ENCODE measurements at regions not wholly inside any gene's neighbourhood (a gene's known extent, or its start where the extent isn't known, plus 50 kb on each side); places are given as distances from the start of the nearest gene placed in this dataset.

DNA sequence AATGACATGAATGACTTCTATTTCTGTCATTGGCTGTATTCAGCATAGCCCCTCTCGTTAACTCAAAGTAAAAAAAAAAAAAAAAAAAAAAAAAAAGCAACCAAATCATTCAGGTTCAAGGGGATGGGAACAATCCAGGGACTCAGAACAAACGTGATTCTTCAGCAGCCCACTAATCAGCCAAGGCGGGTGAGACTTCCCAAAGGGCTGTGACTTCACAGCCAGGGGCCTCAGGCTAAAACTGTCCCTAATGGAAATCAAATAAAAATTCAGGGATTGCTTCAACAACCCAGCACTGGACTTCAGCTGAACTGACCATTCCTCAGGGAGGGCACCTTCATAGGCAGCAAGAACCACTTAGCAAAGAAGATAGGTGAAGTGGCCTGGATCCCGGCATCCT lies 86.2 kb upstream of the FAM169A start:
- no peak for DNase-seq (ENCODE audit: low read depth, low spot score)
- TF ChIP-seq POLR2AphosphoS5 (IDR thresholded peaks at IDR 0.05; ENCODE audit: borderline replicate concordance, low read depth, low read length) (no peak), FOXP2 (optimal IDR thresholded peaks at IDR 0.05; ENCODE audit: control extremely low read depth, extremely low read length, insufficient read depth) (no peak), EZH2 (IDR thresholded peaks at IDR 0.05) (no peak)
- Histone ChIP-seq H3K4me3 (no peak overlapping the region), H3K9me3 (ENCODE audit: low read depth, low read length) (no peaks in the 10 kb centered on the region), H3K36me3 (ENCODE audit: insufficient read depth, low read length) (no peaks in the 10 kb centered on the region), H3K27ac (no peak overlapping the region), H3K9ac (ENCODE audit: insufficient read length) (no peak overlapping the region)

DNA sequence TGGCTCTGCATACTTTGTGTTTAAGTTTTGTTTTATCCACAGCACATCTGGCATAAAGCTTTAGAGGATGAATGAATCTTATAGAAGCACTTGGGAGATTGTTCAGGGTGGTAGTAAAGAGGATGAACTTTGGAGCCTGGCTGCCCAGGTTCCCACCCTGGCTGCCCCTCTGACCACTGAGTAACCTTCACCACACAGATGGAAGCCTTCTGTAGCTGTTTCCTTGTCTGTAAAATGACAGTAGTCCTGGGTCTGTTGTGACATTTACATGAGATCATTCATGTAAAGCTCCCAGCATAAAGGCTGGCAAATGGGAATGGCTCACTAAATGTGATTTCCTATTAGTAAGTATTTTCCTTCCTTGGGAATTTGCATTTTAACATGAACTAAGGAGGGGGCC lies 85.7 kb upstream of the FAM169A start:
- H3K27ac ChIP-seq, result no peak overlapping the region
- no peak overlapping the region for H3K4me3 ChIP-seq
- no peaks in the 10 kb centered on the region for H3K9me3 ChIP-seq (ENCODE audit: low read depth, low read length)
- H3K9ac ChIP-seq (ENCODE audit: insufficient read length), result no peak overlapping the region
- H3K36me3 ChIP-seq (ENCODE audit: insufficient read depth, low read length), result no peaks in the 10 kb centered on the region
- DNase-seq (ENCODE audit: low read depth, low spot score), result no peak
- no peak for TF ChIP-seq FOXP2 (optimal IDR thresholded peaks at IDR 0.05; ENCODE audit: control extremely low read depth, extremely low read length, insufficient read depth)
- TF ChIP-seq EZH2 (IDR thresholded peaks at IDR 0.05), result no peak
- no peak for TF ChIP-seq POLR2AphosphoS5 (IDR thresholded peaks at IDR 0.05; ENCODE audit: borderline replicate concordance, low read depth, low read length)

DNA sequence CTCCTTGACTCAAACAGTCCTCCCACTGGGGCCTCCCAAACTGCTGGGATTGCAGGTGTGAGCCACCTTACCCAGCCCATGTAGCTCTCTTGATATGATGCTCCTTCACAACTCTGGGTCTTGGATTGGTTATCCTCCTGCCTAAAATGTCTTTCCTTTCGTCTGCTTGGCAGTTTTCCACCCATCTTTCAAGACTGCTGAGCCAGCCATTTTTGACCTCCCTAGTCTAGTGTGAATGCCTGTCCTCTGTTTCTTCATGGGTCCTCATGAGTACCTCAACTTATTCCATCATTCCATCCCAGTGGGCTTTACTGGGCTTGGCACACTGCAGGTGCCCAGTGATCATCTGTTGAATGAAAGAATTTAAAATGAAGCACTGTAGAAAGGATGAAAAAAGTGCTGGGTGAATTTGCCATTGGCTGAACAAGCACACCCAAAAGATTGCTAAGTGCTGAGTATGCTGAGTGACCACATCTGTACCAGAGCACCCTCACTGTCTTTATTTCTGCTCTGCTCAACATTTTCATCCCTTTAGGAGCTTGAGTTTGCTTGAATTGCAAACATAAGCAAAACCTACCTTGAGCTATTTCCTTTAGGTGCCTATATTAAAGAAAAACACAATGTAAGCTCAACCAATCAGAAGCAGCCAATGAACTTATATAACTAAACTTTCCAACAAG lies 84.8 kb upstream of the FAM169A start:
- Histone ChIP-seq H3K9ac (ENCODE audit: insufficient read length) (no peak overlapping the region), H3K4me3 (no peak overlapping the region), H3K36me3 (ENCODE audit: insufficient read depth, low read length) (no peaks in the 10 kb centered on the region), H3K27ac (no peak overlapping the region), H3K9me3 (ENCODE audit: low read depth, low read length) (no peaks in the 10 kb centered on the region)
- no peak for DNase-seq (ENCODE audit: low read depth, low spot score)
- no peak for TF ChIP-seq FOXP2 (optimal IDR thresholded peaks at IDR 0.05; ENCODE audit: control extremely low read depth, extremely low read length, insufficient read depth)
- no peak for TF ChIP-seq EZH2 (IDR thresholded peaks at IDR 0.05)
- TF ChIP-seq POLR2AphosphoS5 (IDR thresholded peaks at IDR 0.05; ENCODE audit: borderline replicate concordance, low read depth, low read length), result no peak

DNA sequence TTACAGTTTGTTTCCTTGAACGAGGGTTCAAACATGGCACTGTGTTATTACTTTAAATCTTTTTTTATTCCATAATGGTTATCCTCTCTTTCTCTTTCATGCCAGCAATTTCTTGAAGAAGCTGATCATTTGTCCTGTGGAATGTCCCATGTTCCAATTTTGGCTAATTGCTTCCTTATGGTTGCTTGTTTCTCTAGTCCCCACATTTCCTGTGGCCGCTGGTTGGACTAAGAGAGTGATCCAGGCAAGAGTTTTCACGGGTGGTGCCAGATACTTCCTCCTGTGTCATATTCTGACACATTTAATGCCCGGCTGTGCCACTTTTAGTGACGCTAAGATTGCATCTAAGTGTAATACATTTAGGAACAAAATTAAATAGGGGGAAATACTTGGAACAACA lies 83.8 kb upstream of the FAM169A start:
- TF ChIP-seq POLR2AphosphoS5 (IDR thresholded peaks at IDR 0.05; ENCODE audit: borderline replicate concordance, low read depth, low read length) (no peak), FOXP2 (optimal IDR thresholded peaks at IDR 0.05; ENCODE audit: control extremely low read depth, extremely low read length, insufficient read depth) (no peak), EZH2 (IDR thresholded peaks at IDR 0.05) (no peak)
- DNase-seq (ENCODE audit: low read depth, low spot score), result no peak
- Histone ChIP-seq H3K36me3 (ENCODE audit: insufficient read depth, low read length) (no peaks in the 10 kb centered on the region), H3K9ac (ENCODE audit: insufficient read length) (no peak overlapping the region), H3K4me3 (peak overlapping the region; percentile 51), H3K9me3 (ENCODE audit: low read depth, low read length) (no peaks in the 10 kb centered on the region), H3K27ac (peak overlapping the region; percentile 76)

DNA sequence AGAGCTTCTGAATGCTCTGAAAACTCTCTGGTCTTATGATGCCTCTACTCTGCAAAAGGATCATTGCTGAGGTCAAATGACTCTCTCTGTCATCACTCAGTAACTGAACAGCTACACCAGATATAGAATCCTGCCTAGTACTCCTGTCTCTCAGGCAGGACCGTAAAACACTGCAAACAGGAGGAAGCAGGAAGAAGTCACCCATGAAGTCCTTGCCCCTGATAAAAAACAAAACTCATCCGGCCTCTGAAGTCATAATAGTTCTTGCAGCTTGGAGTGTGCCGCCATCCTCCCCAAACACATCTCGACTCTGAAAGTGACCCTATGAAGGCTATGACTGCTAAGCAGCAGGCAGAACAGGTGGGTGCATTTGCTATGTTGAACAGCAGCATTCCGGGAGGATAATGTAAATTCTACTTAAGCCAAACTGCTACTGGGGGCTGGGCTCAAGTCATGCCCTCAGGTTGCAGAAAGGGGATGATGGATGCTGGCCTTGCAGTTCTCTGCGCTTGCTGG lies 81.9 kb upstream of the FAM169A start:
- no peak for TF ChIP-seq EZH2 (IDR thresholded peaks at IDR 0.05)
- no peak for TF ChIP-seq FOXP2 (optimal IDR thresholded peaks at IDR 0.05; ENCODE audit: control extremely low read depth, extremely low read length, insufficient read depth)
- TF ChIP-seq POLR2AphosphoS5 (IDR thresholded peaks at IDR 0.05; ENCODE audit: borderline replicate concordance, low read depth, low read length), result no peak
- Histone ChIP-seq H3K9me3 (ENCODE audit: low read depth, low read length) (no peaks in the 10 kb centered on the region), H3K4me3 (no peak overlapping the region), H3K27ac (no peak overlapping the region), H3K36me3 (ENCODE audit: insufficient read depth, low read length) (no peaks in the 10 kb centered on the region), H3K9ac (ENCODE audit: insufficient read length) (no peak overlapping the region)
- no peak for DNase-seq (ENCODE audit: low read depth, low spot score)

DNA sequence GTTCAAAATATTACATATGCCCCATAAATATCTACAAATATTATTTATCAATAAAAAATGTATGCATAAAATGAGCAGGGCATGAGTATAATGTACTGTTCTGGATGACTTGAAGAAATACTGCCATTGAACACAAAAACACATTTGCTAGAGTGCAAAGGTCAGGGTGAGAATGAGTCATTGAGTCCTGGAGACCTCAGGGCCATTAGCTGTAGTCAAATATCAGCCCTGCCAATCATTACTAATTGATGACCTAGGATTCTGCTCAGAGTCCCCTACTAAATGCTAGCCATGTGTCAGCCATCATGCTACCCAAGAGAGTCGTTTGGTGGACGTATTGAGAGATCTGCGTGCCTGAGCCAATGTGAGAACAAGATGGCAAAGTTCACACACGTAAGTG lies 80.3 kb upstream of the FAM169A start:
- H3K27ac ChIP-seq, result no peak overlapping the region
- TF ChIP-seq FOXP2 (optimal IDR thresholded peaks at IDR 0.05; ENCODE audit: control extremely low read depth, extremely low read length, insufficient read depth) (no peak), EZH2 (IDR thresholded peaks at IDR 0.05) (no peak), POLR2AphosphoS5 (IDR thresholded peaks at IDR 0.05; ENCODE audit: borderline replicate concordance, low read depth, low read length) (no peak)
- no peak for DNase-seq (ENCODE audit: low read depth, low spot score)
- no peaks in the 10 kb centered on the region for H3K36me3 ChIP-seq (ENCODE audit: insufficient read depth, low read length)
- H3K9ac ChIP-seq (ENCODE audit: insufficient read length), result no peak overlapping the region
- H3K4me3 ChIP-seq, result no peak overlapping the region
- no peaks in the 10 kb centered on the region for H3K9me3 ChIP-seq (ENCODE audit: low read depth, low read length)

DNA sequence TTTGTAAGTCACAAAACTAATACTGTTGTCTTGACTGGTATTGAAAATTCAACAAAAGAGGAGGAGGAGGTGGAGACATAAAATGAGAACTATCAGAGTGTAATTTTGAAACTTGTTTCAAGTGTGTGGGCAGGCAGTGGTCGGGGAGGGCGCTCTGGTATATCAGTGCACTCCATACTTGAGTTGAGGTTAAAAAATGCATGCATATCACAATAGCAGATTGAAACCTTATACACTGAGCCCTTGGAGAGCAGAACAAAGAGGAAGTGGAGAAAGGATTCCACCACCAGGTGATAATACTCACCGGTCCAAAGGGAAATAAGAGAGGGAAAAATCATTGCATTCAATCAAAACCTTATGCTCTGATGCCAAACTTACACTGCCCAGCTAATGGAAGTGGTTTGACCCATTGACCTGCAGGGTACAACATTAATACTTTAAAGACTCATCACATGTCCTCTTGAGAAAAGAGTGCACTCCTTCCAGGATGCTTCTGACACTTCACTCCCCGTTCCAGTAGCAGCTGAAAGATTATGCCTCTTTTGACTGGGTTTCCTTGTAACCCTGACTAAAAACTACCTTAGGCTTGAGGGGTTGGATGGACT lies 79.5 kb upstream of the FAM169A start:
- TF ChIP-seq POLR2AphosphoS5 (IDR thresholded peaks at IDR 0.05; ENCODE audit: borderline replicate concordance, low read depth, low read length), result no peak
- no peak for TF ChIP-seq EZH2 (IDR thresholded peaks at IDR 0.05)
- TF ChIP-seq FOXP2 (optimal IDR thresholded peaks at IDR 0.05; ENCODE audit: control extremely low read depth, extremely low read length, insufficient read depth), result no peak
- H3K36me3 ChIP-seq (ENCODE audit: insufficient read depth, low read length), result no peaks in the 10 kb centered on the region
- no peaks in the 10 kb centered on the region for H3K9me3 ChIP-seq (ENCODE audit: low read depth, low read length)

DNA sequence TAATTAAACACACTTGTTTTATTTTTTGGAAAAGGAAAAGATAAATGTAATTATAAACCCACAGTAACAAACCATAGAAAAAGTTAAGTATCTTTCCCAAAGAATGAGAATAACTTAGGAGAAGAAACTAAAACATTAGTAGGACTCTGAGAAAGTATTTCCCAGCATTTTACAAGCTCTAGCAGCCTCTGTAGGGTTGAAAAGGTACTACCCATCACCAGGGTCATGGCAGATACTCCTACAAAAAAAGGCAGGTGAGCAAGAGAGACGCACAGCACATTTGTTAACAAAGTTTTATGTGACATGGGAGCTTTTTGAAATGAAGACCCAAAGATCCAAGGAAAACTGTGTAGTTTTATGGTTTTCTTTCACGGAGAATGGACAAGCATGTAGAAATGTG lies 77.7 kb upstream of the FAM169A start:
- Histone ChIP-seq H3K9ac (ENCODE audit: insufficient read length) (no peak overlapping the region), H3K9me3 (ENCODE audit: low read depth, low read length) (no peaks in the 10 kb centered on the region), H3K27ac (no peak overlapping the region), H3K36me3 (ENCODE audit: insufficient read depth, low read length) (no peaks in the 10 kb centered on the region), H3K4me3 (no peak overlapping the region)
- no peak for DNase-seq (ENCODE audit: low read depth, low spot score)
- TF ChIP-seq FOXP2 (optimal IDR thresholded peaks at IDR 0.05; ENCODE audit: control extremely low read depth, extremely low read length, insufficient read depth) (no peak), EZH2 (IDR thresholded peaks at IDR 0.05) (no peak), POLR2AphosphoS5 (IDR thresholded peaks at IDR 0.05; ENCODE audit: borderline replicate concordance, low read depth, low read length) (no peak)

More for the DNA sequence above, 79.5 kb upstream of the FAM169A start:
- H3K9ac ChIP-seq (ENCODE audit: insufficient read length), result no peak overlapping the region
- no peak overlapping the region for H3K4me3 ChIP-seq
- H3K27ac ChIP-seq, result no peak overlapping the region
- DNase-seq (ENCODE audit: low read depth, low spot score), result no peak

Data from SK-N-MC (cell line).